H1 (cell line): ENCODE measurements at regions not wholly inside any gene's neighbourhood (a gene's known extent, or its start where the extent isn't known, plus 50 kb on each side); places are given as distances from the start of the nearest gene placed in this dataset.

Experiments
- CTCF ChIA-PET: fragments of 300-600 bp; sonication (Branson Sonifier 250); formaldehyde crosslinking; loops from one replicate; lab custom pipeline; 2021; ENCODE audit not compliant: partially characterized antibody; lab: Charles Lee
- POLR2A ChIA-PET: fragments of 300-600 bp; sonication (Branson Sonifier 250); formaldehyde crosslinking; loops from one replicate; lab custom pipeline; 2021; ENCODE audit warnings: inconsistent platforms; ENCODE audit not compliant: partially characterized antibody; lab: Charles Lee
- DNase-seq, 2 experiments: peaks; one replicate each; pipeline versions ENCODE4 v3.0.0 to v3.0.0-alpha.2; 2010 to 2022; ENCODE audit warnings: low spot score in 2 of 2, low read depth in 1 of 2, mixed read lengths in 1 of 2
- FAIRE-seq: peaks from 2 replicates; lab custom pipeline; 2011; peaks lifted over from hg19 to GRCh38; lab: Jason Lieb, UNC
- H2AFZ ChIP-seq: 2 replicates; pipeline ENCODE4 v1.8.1; 2012; ENCODE audit warnings: low read length, inconsistent platforms
- H2AK5ac ChIP-seq: 2 replicates; pipeline ENCODE4 v1.6.1; 2013; ENCODE audit warnings: low read depth, low read length
- H2BK120ac ChIP-seq: replicated peaks from 2 replicates; pipeline ENCODE3; 2013; ENCODE audit warnings: low read depth, low read length, inconsistent platforms
- H2BK12ac ChIP-seq: 2 replicates; pipeline ENCODE4 v1.6.1; 2013; ENCODE audit warnings: low read depth, low read length
- H2BK15ac ChIP-seq: 2 replicates; pipeline ENCODE4 v1.6.1; 2013; ENCODE audit warnings: low read length
- H2BK20ac ChIP-seq: 2 replicates; pipeline ENCODE4 v1.6.1; 2013; ENCODE audit warnings: low read length
- H2BK5ac ChIP-seq: 2 replicates; pipeline ENCODE4 v1.6.1; 2013; ENCODE audit warnings: low read depth, low read length
- H3K14ac ChIP-seq: 2 replicates; pipeline ENCODE4 v1.6.1; 2013; ENCODE audit warnings: inconsistent platforms; ENCODE audit not compliant: insufficient read length
- H3K18ac ChIP-seq: 2 replicates; pipeline ENCODE4 v1.6.1; 2013; ENCODE audit warnings: low read length; ENCODE audit errors: extremely low read depth
- H3K23ac ChIP-seq: 2 replicates; pipeline ENCODE4 v1.6.1; 2013; ENCODE audit warnings: inconsistent platforms; ENCODE audit not compliant: insufficient read length
- H3K23me2 ChIP-seq: 2 replicates; pipeline ENCODE4 v1.6.1; 2013; ENCODE audit warnings: low read depth, low read length
- H3K27ac ChIP-seq: 2 replicates; pipeline ENCODE4 v1.6.1; 2011; ENCODE audit warnings: low read depth, low read length, inconsistent platforms
- H3K27me3 ChIP-seq, 4 experiments: replicated peaks in 1 of 4; 1 replicate in 1 of 4; 2 replicates in 3 of 4; pipeline versions ENCODE4 v1.6.1 to v1.8.1; 2011 to 2013; ENCODE audit warnings: low read length in 3 of 4, mild to moderate bottlenecking in 3 of 4, inconsistent platforms in 2 of 4, mixed read lengths in 2 of 4, moderate library complexity in 1 of 4; ENCODE audit not compliant: control insufficient read depth in 3 of 4, insufficient read depth in 3 of 4; ENCODE audit errors: extremely low read depth in 1 of 4
- H3K36me3 ChIP-seq, 4 experiments: 2 replicates each; pipeline versions ENCODE4 v1.6.1 to v1.8.1; 2011 to 2013; ENCODE audit warnings: mild to moderate bottlenecking in 4 of 4, low read length in 3 of 4, moderate library complexity in 2 of 4, control low read depth in 1 of 4, inconsistent platforms in 1 of 4; ENCODE audit not compliant: insufficient read depth in 4 of 4, control insufficient read depth in 2 of 4
- H3K4ac ChIP-seq: replicated peaks from 2 replicates; pipeline ENCODE3; 2013; ENCODE audit warnings: low read length, low read depth, mixed read lengths, inconsistent platforms; ENCODE audit not compliant: insufficient read length
- H3K4me1 ChIP-seq, 4 experiments: replicated peaks in 1 of 4; 1 replicate in 1 of 4; 2 replicates in 3 of 4; pipeline versions ENCODE4 v1.6.1 to v1.8.1; 2011 to 2013; ENCODE audit warnings: low read length in 3 of 4, inconsistent platforms in 2 of 4, mixed read lengths in 1 of 4; ENCODE audit not compliant: insufficient read depth in 4 of 4, control insufficient read depth in 3 of 4
- H3K4me2 ChIP-seq, 2 experiments: 2 replicates each; pipeline versions ENCODE4 v1.6.1 to v1.8.1; 2011 to 2013; ENCODE audit warnings: low read depth in 2 of 2, low read length in 2 of 2, control low read depth in 1 of 2, inconsistent platforms in 1 of 2, mild to moderate bottlenecking in 1 of 2; ENCODE audit not compliant: insufficient read depth in 1 of 2
- H3K4me3 ChIP-seq, 4 experiments: fragments of 200-600, 300-600 bp in 1 of 4; sonication (generic), shearing (Covaris generic), sonication (Bioruptor Twin) in 1 of 4; 2 replicates each; pipeline versions ENCODE4 v1.5.1 to v1.8.1; 2011 to 2016; ENCODE audit warnings: low read length in 4 of 4, low read depth in 3 of 4, control low read depth in 2 of 4, inconsistent platforms in 2 of 4, mild to moderate bottlenecking in 2 of 4, mixed read lengths in 1 of 4, moderate library complexity in 1 of 4; ENCODE audit not compliant: insufficient read depth in 2 of 4; ENCODE audit errors: extremely low read depth in 1 of 4
- H3K56ac ChIP-seq: replicated peaks from 2 replicates; pipeline ENCODE3; 2013; ENCODE audit warnings: low read depth, mild to moderate bottlenecking, mixed read lengths, low read length, inconsistent platforms; ENCODE audit not compliant: insufficient read length
- H3K79me1 ChIP-seq: 2 replicates; pipeline ENCODE4 v1.6.1; 2013; ENCODE audit warnings: low read depth, low read length, control low read depth
- H3K79me2 ChIP-seq, 2 experiments: 2 replicates each; pipeline versions ENCODE4 v1.6.1 to v1.8.1; 2012 to 2013; ENCODE audit warnings: low read length in 2 of 2, mild to moderate bottlenecking in 2 of 2, inconsistent platforms in 1 of 2; ENCODE audit not compliant: insufficient read depth in 2 of 2, control insufficient read depth in 1 of 2
- H3K9ac ChIP-seq, 4 experiments: replicated peaks in 1 of 4; 1 replicate in 1 of 4; 2 replicates in 3 of 4; pipeline versions ENCODE4 v1.6.1 to v1.8.1; 2011 to 2013; ENCODE audit warnings: low read depth in 3 of 4, low read length in 3 of 4, control low read depth in 2 of 4, mild to moderate bottlenecking in 2 of 4, moderate library complexity in 2 of 4, inconsistent platforms in 1 of 4; ENCODE audit errors: extremely low read depth in 1 of 4
- H3K9me3 ChIP-seq, 2 experiments: 2 replicates each; pipeline versions ENCODE4 v1.6.1 to v1.8.1; 2012 to 2013; ENCODE audit warnings: mild to moderate bottlenecking in 2 of 2, moderate library complexity in 2 of 2, control low read depth in 1 of 2, inconsistent platforms in 1 of 2, low read depth in 1 of 2, low read length in 1 of 2, mixed read lengths in 1 of 2; ENCODE audit not compliant: insufficient read depth in 2 of 2
- H4K20me1 ChIP-seq, 2 experiments: replicated peaks in 1 of 2; 2 replicates each; pipeline versions ENCODE3 to v1.8.1; 2011 to 2013; ENCODE audit warnings: inconsistent platforms in 2 of 2, low read length in 2 of 2, mild to moderate bottlenecking in 1 of 2; ENCODE audit not compliant: insufficient read depth in 2 of 2, control insufficient read depth in 1 of 2
- H4K5ac ChIP-seq: 2 replicates; pipeline ENCODE4 v1.6.1; 2013; ENCODE audit warnings: low read length, low read depth, mixed read lengths, inconsistent platforms; ENCODE audit not compliant: insufficient read length
- H4K8ac ChIP-seq: 2 replicates; pipeline ENCODE4 v1.8.0; 2013; ENCODE audit warnings: mild to moderate bottlenecking, moderate library complexity, low read length, inconsistent platforms; ENCODE audit not compliant: insufficient read depth; ENCODE audit errors: extremely low read depth
- H4K91ac ChIP-seq: replicated peaks from 2 replicates; pipeline ENCODE3; 2013; ENCODE audit warnings: low read length, mixed read lengths, inconsistent platforms; ENCODE audit not compliant: insufficient read length
- CEBPB ChIP-seq: IDR thresholded peaks from 2 replicates; pipeline ENCODE4 v1.6.1; 2012; ENCODE audit warnings: low read depth, low read length
- POLR2AphosphoS5 ChIP-seq: IDR thresholded peaks from 2 replicates; pipeline ENCODE4 v1.6.1; 2011; ENCODE audit warnings: low read depth, low read length
- WGBS, 2 experiments: shearing (Covaris generic) in 1 of 2; methylation state at CpG; one replicate each; pipeline versions ENCODE4 v1.1.6 to v1.1.7; 2013 to 2015; ENCODE audit warnings: low lambda C conversion rate in 2 of 2, mixed read lengths in 2 of 2, inconsistent platforms in 1 of 2, low coverage in 1 of 2, missing lambda C conversion rate in 1 of 2; ENCODE audit not compliant: insufficient replicate concordance in 2 of 2, insufficient coverage in 1 of 2, insufficient read length in 1 of 2; ENCODE audit errors: extremely low coverage in 1 of 2, missing lambda C conversion rate in 1 of 2; 5-methylcytosine and 5-hydroxymethylcytosine counted together

DNA sequence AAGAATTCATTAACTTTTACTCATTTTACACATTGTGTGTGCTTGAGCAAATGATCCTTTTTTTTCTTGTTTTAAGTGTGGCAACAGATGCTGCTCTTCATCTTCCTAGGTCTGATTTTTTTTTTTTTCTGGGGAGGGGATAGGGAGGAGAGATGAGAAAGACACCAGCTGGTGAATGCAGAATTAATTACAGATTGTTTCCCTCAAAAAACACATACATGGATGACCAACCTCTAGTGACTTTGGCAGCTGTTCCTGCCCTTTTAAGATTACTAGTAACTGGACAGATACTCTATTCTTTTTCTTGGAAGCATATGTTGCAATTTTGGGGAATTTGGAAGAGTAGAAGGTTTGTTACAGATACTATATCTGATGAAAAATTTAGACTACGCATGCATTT is 103.6 kb upstream of the MYO16 start:
- H3K56ac ChIP-seq: no peak overlapping the region
- H3K27ac ChIP-seq: no peak overlapping the region
- H3K9ac ChIP-seq: no peak overlapping the region
- H4K5ac ChIP-seq: no peak overlapping the region
- H3K23me2 ChIP-seq: no peaks in the 10 kb centered on the region
- H3K4me3 ChIP-seq: no peak overlapping the region
- no peaks in the 10 kb centered on the region for H3K36me3 ChIP-seq
- H3K4me1 ChIP-seq: no peaks in the 10 kb centered on the region
- no peak overlapping the region for H2AK5ac ChIP-seq
- no peaks in the 10 kb centered on the region for H3K9me3 ChIP-seq
- FAIRE-seq (no peak), DNase-seq (no peak)
- no peak overlapping the region for H4K8ac ChIP-seq
- TF ChIP-seq CEBPB: no peak
- TF ChIP-seq POLR2AphosphoS5: no peak
- no peak overlapping the region for H3K18ac ChIP-seq
- H2BK120ac ChIP-seq: no peak overlapping the region
- no peak overlapping the region for H3K4me2 ChIP-seq
- no peak overlapping the region for H2BK20ac ChIP-seq
- no peak overlapping the region for H2BK15ac ChIP-seq
- 95% methylated on average over 1 of the region's 1 CpG; no CpG with 5 or more reads in 1 of the 2 experiments for whole genome bisulfite sequencing, 2 experiments
- H3K27me3 ChIP-seq: no peaks in the 10 kb centered on the region
- CTCF ChIA-PET: interaction anchor here (1.5 kb wide), 1 partner anchor 19 kb away, joined by 3 read pairs; no protein-coding TSS in a partner anchor
- no peak overlapping the region for H2AFZ ChIP-seq
- no peaks in the 10 kb centered on the region for H3K79me2 ChIP-seq
- H4K91ac ChIP-seq: no peak overlapping the region
- no peak overlapping the region for H3K4ac ChIP-seq
- no peaks in the 10 kb centered on the region for H4K20me1 ChIP-seq
- no peak overlapping the region for H3K14ac ChIP-seq
- H2BK5ac ChIP-seq: no peak overlapping the region
- POLR2A ChIA-PET: no interaction called here
- H3K23ac ChIP-seq: no peak overlapping the region
- no peaks in the 10 kb centered on the region for H3K79me1 ChIP-seq
- H2BK12ac ChIP-seq: no peak overlapping the region
